IMR-90 (cell line): ENCODE measurements at regions not wholly inside any gene's neighbourhood (a gene's known extent, or its start where the extent isn't known, plus 50 kb on each side); places are given as distances from the start of the nearest gene placed in this dataset.

Experiments
- ATAC-seq: fragments of 200-7000 bp; cut with Tn5 transposase; 2 replicates; pipeline ENCODE4 v1.9.1; 2020; ENCODE audit warnings: low read depth, mild to moderate bottlenecking, moderate library complexity
- BruUV-seq: library from RNA; stranded (reverse); fragments of 400-500 nt; replicated peaks from 2 replicates; lab custom pipeline; 2021; lab: Mats Ljungman, UMichigan
- CTCF ChIA-PET: fragments of 300-600 bp; formaldehyde crosslinking; extraction: SDS; loops from one replicate; lab custom pipeline; 2021; ENCODE audit warnings: antibody characterized with exemption; lab: Yijun Ruan, JAX
- POLR2A ChIA-PET: fragments of 300-600 bp; sonication (Branson Sonifier 250); formaldehyde crosslinking; loops from one replicate; lab custom pipeline; 2022; ENCODE audit warnings: antibody characterized with exemption; ENCODE audit not compliant: unreplicated experiment; lab: Charles Lee
- DNase-seq: peaks from one replicate; pipeline ENCODE4 v3.0.0; 2013
- H2AFZ ChIP-seq: replicated peaks from 2 replicates; pipeline ENCODE3; 2013; ENCODE audit warnings: low read length, mild to moderate bottlenecking; ENCODE audit not compliant: poor library complexity
- H2AK5ac ChIP-seq: 2 replicates; pipeline ENCODE4 v1.6.1; 2013; ENCODE audit warnings: low read depth, low read length, inconsistent platforms
- H2AK9ac ChIP-seq: replicated peaks from 2 replicates; pipeline ENCODE3; 2013; ENCODE audit warnings: mild to moderate bottlenecking, low read depth, low read length, moderate library complexity; ENCODE audit not compliant: poor library complexity
- H2BK120ac ChIP-seq: 2 replicates; pipeline ENCODE4 v1.6.1; 2013; ENCODE audit warnings: low read depth, low read length, inconsistent platforms
- H2BK15ac ChIP-seq: 3 replicates; pipeline ENCODE4 v1.6.1; 2013; ENCODE audit warnings: low read depth, low read length, inconsistent platforms
- H2BK20ac ChIP-seq: 2 replicates; pipeline ENCODE4 v1.6.1; 2013; ENCODE audit warnings: low read depth, mild to moderate bottlenecking, inconsistent platforms, low read length, moderate library complexity
- H2BK5ac ChIP-seq: 2 replicates; pipeline ENCODE4 v1.6.1; 2013; ENCODE audit warnings: mild to moderate bottlenecking, low read depth, low read length, inconsistent platforms; ENCODE audit not compliant: poor library complexity, severe bottlenecking
- H3K14ac ChIP-seq: replicated peaks from 2 replicates; pipeline ENCODE4 v1.6.1; 2013; ENCODE audit warnings: low read depth, low read length, inconsistent platforms
- H3K18ac ChIP-seq: 2 replicates; pipeline ENCODE4 v1.6.1; 2013; ENCODE audit warnings: low read depth, low read length, control low read depth
- H3K23ac ChIP-seq: 2 replicates; pipeline ENCODE4 v1.6.1; 2013; ENCODE audit warnings: low read depth, low read length, inconsistent platforms
- H3K27ac ChIP-seq: 2 replicates; pipeline ENCODE4 v1.5.1; 2013; ENCODE audit warnings: mild to moderate bottlenecking, control low read depth, low read length; ENCODE audit not compliant: insufficient read depth
- H3K27me3 ChIP-seq: 2 replicates; pipeline ENCODE4 v1.6.1; 2013; ENCODE audit warnings: low read length; ENCODE audit not compliant: control insufficient read depth, insufficient read depth
- H3K36me3 ChIP-seq: 2 replicates; pipeline ENCODE4 v1.6.1; 2013; ENCODE audit warnings: low read length, mixed read lengths; ENCODE audit not compliant: control insufficient read depth, insufficient read depth
- H3K4ac ChIP-seq: 2 replicates; pipeline ENCODE4 v1.6.1; 2013; ENCODE audit warnings: low read depth, low read length, inconsistent platforms
- H3K4me1 ChIP-seq: 2 replicates; pipeline ENCODE4 v1.6.1; 2013; ENCODE audit warnings: low read length, mixed read lengths; ENCODE audit not compliant: control insufficient read depth, insufficient read depth
- H3K4me2 ChIP-seq: 2 replicates; pipeline ENCODE4 v1.6.1; 2013; ENCODE audit warnings: low read depth, mild to moderate bottlenecking, control low read depth, low read length, moderate library complexity
- H3K4me3 ChIP-seq: 2 replicates; pipeline ENCODE4 v1.5.1; 2013; ENCODE audit warnings: low read depth, mild to moderate bottlenecking, control low read depth, low read length, moderate library complexity; ENCODE audit not compliant: insufficient read depth
- H3K56ac ChIP-seq: 2 replicates; pipeline ENCODE4 v1.6.1; 2013; ENCODE audit warnings: low read length, inconsistent platforms; ENCODE audit not compliant: insufficient read depth; ENCODE audit errors: extremely low read depth
- H3K79me1 ChIP-seq, 2 experiments: 2 replicates each; pipeline ENCODE4 v1.6.1; 2013; ENCODE audit warnings: low read length in 2 of 2, inconsistent platforms in 1 of 2, low read depth in 1 of 2
- H3K9ac ChIP-seq: 2 replicates; pipeline ENCODE4 v1.6.1; 2013; ENCODE audit warnings: low read depth, low read length, control low read depth
- H3K9me1 ChIP-seq: 2 replicates; pipeline ENCODE4 v1.6.1; 2013; ENCODE audit warnings: low read length, inconsistent platforms; ENCODE audit not compliant: insufficient read depth
- H3K9me3 ChIP-seq: 2 replicates; pipeline ENCODE4 v1.6.1; 2013; ENCODE audit warnings: low read length; ENCODE audit not compliant: control insufficient read depth, insufficient read depth
- H4K20me1 ChIP-seq: 2 replicates; pipeline ENCODE4 v1.6.1; 2013; ENCODE audit warnings: low read length, inconsistent platforms; ENCODE audit not compliant: insufficient read depth
- H4K5ac ChIP-seq: 2 replicates; pipeline ENCODE4 v1.6.1; 2013; ENCODE audit warnings: mild to moderate bottlenecking, low read depth, low read length, control low read depth
- H4K8ac ChIP-seq, 2 experiments: 2 replicates each; pipeline ENCODE4 v1.6.1; 2013; ENCODE audit warnings: low read depth in 2 of 2, low read length in 2 of 2, control low read depth in 1 of 2, inconsistent platforms in 1 of 2
- H4K91ac ChIP-seq: 2 replicates; pipeline ENCODE4 v1.6.1; 2013; ENCODE audit warnings: low read depth, low read length, inconsistent platforms; ENCODE audit not compliant: insufficient read depth
- NFE2L2 ChIP-seq: fragments of 150-350 bp; IDR thresholded peaks from 2 replicates; pipeline ENCODE4 v1.6.1; 2016; ENCODE audit warnings: low read depth, mild to moderate bottlenecking, low read length
- RCOR1 ChIP-seq: IDR thresholded peaks from 2 replicates; pipeline ENCODE4 v1.6.1; 2012; ENCODE audit warnings: mild to moderate bottlenecking, low read length, improper control_type of control experiment; ENCODE audit not compliant: insufficient replicate concordance
- RFX5 ChIP-seq: IDR thresholded peaks from 2 replicates; pipeline ENCODE4 v1.8.0; 2012; ENCODE audit warnings: low read depth, mild to moderate bottlenecking, low read length, moderate library complexity
- SMC3 ChIP-seq: fragments of 150-350 bp; IDR thresholded peaks from 2 replicates; pipeline ENCODE4 v1.6.1; 2016; ENCODE audit warnings: low read depth, mild to moderate bottlenecking, antibody characterized with exemption, low read length, moderate library complexity
- WGBS, 2 experiments: methylation state at CpG; one replicate each; pipeline versions ENCODE4 v1.1.5 to v1.1.7; 2013; ENCODE audit warnings: missing lambda C conversion rate in 2 of 2; ENCODE audit not compliant: insufficient read length in 1 of 2; ENCODE audit errors: extremely low coverage in 2 of 2; 5-methylcytosine and 5-hydroxymethylcytosine counted together
- dilution Hi-C: fragments of 300-500 bp; cut with HindIII; formaldehyde crosslinking; loops from one replicate; pipeline ENCODE4 v1.14.3; 2018; ENCODE audit warnings: low sequenced_read_pairs; ENCODE audit not compliant: unreplicated experiment
- in situ Hi-C: fragments of 300-500 bp; cut with MboI; formaldehyde crosslinking; loops from 3 replicates; pipeline ENCODE4 v1.14.3; 2019; ENCODE audit warnings: low sequenced_read_pairs, inconsistent platforms, mixed read lengths
- intact Hi-C: fragments of 100-400 bp; cut with micrococcal nuclease; formaldehyde crosslinking; loops from 2 replicates; pipeline ENCODE4 v1.10.0; 2022

DNA sequence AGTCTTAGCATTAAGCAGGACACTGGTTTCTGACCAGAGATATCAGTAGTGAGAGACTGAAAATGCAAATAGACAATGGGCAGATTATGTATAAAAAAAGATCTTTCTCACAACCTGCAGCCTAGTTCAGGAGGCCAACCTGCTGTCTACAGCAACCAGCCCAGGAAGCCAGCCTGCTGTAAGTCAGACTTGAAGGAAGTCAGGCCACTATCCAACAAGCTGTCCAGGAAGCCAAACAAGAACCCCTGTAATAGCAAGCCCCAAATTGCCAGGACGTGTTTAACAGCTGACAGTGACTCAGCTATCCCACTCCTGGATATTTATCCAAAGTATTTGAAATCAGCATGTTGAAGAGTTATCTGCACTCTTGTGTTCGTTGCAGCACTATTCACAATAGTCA, 121.8 kb upstream of the SPIN1 start:
- H4K91ac ChIP-seq = no peak overlapping the region
- no CpG with 5 or more reads among the region's 2 CpGs for WGBS, 2 experiments
- no peak overlapping the region for H3K18ac ChIP-seq
- no peaks in the 10 kb centered on the region for H3K9me3 ChIP-seq
- no peak overlapping the region for H3K9ac ChIP-seq
- H3K27me3 ChIP-seq = no peaks in the 10 kb centered on the region
- H3K27ac ChIP-seq = no peak overlapping the region
- ATAC-seq (no peak; the same call in 1 of the 2 replicates), DNase-seq (peak; percentile 49)
- H3K4me1 ChIP-seq = no peaks in the 10 kb centered on the region
- no peak overlapping the region for H2BK120ac ChIP-seq
- dilution Hi-C loops (no loop called here), in situ Hi-C loops (no loop called here), intact Hi-C loops (no loop called here)
- H4K8ac ChIP-seq = no peak overlapping the region
- no peak overlapping the region for H2AFZ ChIP-seq
- no peak overlapping the region for H3K14ac ChIP-seq
- ChIA-PET CTCF (no interaction called here), POLR2A (no interaction called here)
- no peak overlapping the region for H4K5ac ChIP-seq
- H2AK5ac ChIP-seq = no peak overlapping the region
- no peaks in the 10 kb centered on the region for H3K79me1 ChIP-seq
- no peaks in the 10 kb centered on the region for H4K20me1 ChIP-seq
- BruUV-seq = no TSS peak
- no peak overlapping the region for H2BK5ac ChIP-seq
- no peaks in the 10 kb centered on the region for H3K36me3 ChIP-seq
- no peak overlapping the region for H3K4ac ChIP-seq
- no peak overlapping the region for H2AK9ac ChIP-seq
- H3K4me2 ChIP-seq = no peak overlapping the region
- no peak overlapping the region for H2BK15ac ChIP-seq
- no peak overlapping the region for H3K56ac ChIP-seq
- H3K9me1 ChIP-seq = no peaks in the 10 kb centered on the region
- H2BK20ac ChIP-seq = no peak overlapping the region
- no peak overlapping the region for H3K23ac ChIP-seq
- TF ChIP-seq SMC3 (no peak), RFX5 (no peak), NFE2L2 (peak; percentile 52; the same call in 1 of the 2 replicates), RCOR1 (no peak)
- no peak overlapping the region for H3K4me3 ChIP-seq
